Pancreas (tissue), 10 donors: ENCODE measurements at regions not wholly inside any gene's neighbourhood (a gene's known extent, or its start where the extent isn't known, plus 50 kb on each side); places are given as distances from the start of the nearest gene placed in this dataset.

ENCODE experiments used
- ATAC-seq, 4 donors: fragments of 200-7000 bp; cut with Tn5 transposase; one replicate each; pipeline versions ENCODE4 v1.8.0 to v1.9.1; 2020; ENCODE audit warnings: mild to moderate bottlenecking in 4 of 4, moderate library complexity in 4 of 4
- DNase-seq, 6 donors: peaks; one replicate each; pipeline ENCODE4 v3.0.0-alpha.2; 2020
- FAIRE-seq: peaks from 2 replicates; lab custom pipeline; 2012; peaks lifted over from hg19 to GRCh38; lab: Jason Lieb, UNC
- H3K27ac ChIP-seq, 4 donors: fragments of 200-600 bp; sonication (generic); 1 replicate in 3 of 4; 2 replicates in 1 of 4; pipeline versions ENCODE4 v1.5.0 to v1.8.0; 2020
- H3K27me3 ChIP-seq, 4 donors: fragments of 200-600 bp; one replicate each; pipeline ENCODE4 v1.8.0; 2021
- H3K36me3 ChIP-seq, 3 donors: fragments of 200-600 bp; sonication (generic) in 1 of 3; one replicate each; pipeline versions ENCODE4 v1.5.0 to v1.8.0; 2020 to 2021
- H3K4me1 ChIP-seq, 3 donors: fragments of 200-600 bp; one replicate each; pipeline ENCODE4 v1.8.0; 2021
- H3K4me3 ChIP-seq, 4 donors: fragments of 200-600 bp; sonication (generic) in 2 of 4; one replicate each; pipeline versions ENCODE4 v1.5.0 to v1.8.0; 2020 to 2021
- H3K9me3 ChIP-seq, 4 donors: fragments of 200-600 bp; one replicate each; pipeline ENCODE4 v1.8.0; 2021
- WGBS, 2 donors: extraction: QIAGEN DNeasy Blood & Tissue Kit; methylation state at CpG; one replicate each; pipeline ENCODE4 v1.1.7; 2013; 5-methylcytosine and 5-hydroxymethylcytosine counted together
- intact Hi-C, 3 donors: fragments of 100-400 bp; cut with DNase I; formaldehyde crosslinking; loops; one replicate each; pipeline versions ENCODE4 v1.11.1 to v1.14.2; 2022
- TF ChIP-seq, protein P1 (sequence below), 4 donors: fragments of 200-600 bp; sonication (generic) in 3 of 4; IDR thresholded peaks; one replicate each; pipeline versions ENCODE4 v1.5.0 to v1.8.0; 2021; ENCODE audit warnings: antibody characterized with exemption in 4 of 4
- donor health status: healthy with polysubstance abuse.
- donor health status: DM: no; HTN: no; CAD: no; lungs with moderate emphysema.
- donor health status: DM: no; HTN: no; CAD: no.
- donor health status: control.
- donor health status: control.
- donor health status: Bipolar disorder and iron deficiency.
- donor health status: DM: yes; HTN: yes; CAD: no.
- donor health status: DM: no; HTN: no; CAD: no.
- donor health status: DM: no; HTN: no; CAD: no.
- donor health status: DM: yes; HTN: yes; CAD: no.

- no peaks in the 10 kb centered on the region for H3K27me3 ChIP-seq
- no peaks in the 10 kb centered on the region for H3K4me1 ChIP-seq
- TF ChIP-seq, protein P1, sequence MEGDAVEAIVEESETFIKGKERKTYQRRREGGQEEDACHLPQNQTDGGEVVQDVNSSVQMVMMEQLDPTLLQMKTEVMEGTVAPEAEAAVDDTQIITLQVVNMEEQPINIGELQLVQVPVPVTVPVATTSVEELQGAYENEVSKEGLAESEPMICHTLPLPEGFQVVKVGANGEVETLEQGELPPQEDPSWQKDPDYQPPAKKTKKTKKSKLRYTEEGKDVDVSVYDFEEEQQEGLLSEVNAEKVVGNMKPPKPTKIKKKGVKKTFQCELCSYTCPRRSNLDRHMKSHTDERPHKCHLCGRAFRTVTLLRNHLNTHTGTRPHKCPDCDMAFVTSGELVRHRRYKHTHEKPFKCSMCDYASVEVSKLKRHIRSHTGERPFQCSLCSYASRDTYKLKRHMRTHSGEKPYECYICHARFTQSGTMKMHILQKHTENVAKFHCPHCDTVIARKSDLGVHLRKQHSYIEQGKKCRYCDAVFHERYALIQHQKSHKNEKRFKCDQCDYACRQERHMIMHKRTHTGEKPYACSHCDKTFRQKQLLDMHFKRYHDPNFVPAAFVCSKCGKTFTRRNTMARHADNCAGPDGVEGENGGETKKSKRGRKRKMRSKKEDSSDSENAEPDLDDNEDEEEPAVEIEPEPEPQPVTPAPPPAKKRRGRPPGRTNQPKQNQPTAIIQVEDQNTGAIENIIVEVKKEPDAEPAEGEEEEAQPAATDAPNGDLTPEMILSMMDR (IDR thresholded peaks at IDR 0.05): no peak
- 40 to 49% methylated on average over 4 of the region's 4 CpGs for WGBS, 2 donors
- H3K36me3 ChIP-seq: no peaks in the 10 kb centered on the region
- no peak for FAIRE-seq
- no peaks in the 10 kb centered on the region for H3K9me3 ChIP-seq
- ATAC-seq: peak in 1 of 4 donors; percentile 31
- no peak overlapping the region for H3K4me3 ChIP-seq
- DNase-seq: no peak
- H3K27ac ChIP-seq: no peak overlapping the region
- intact Hi-C loops: no loop called here
These were observed 170.4 kb upstream of the LDB2 start for GRCh38 chr4:17068891-17069290.

GRCh38 chr4:17068392-17068791 lies 169.9 kb upstream of the LDB2 start:
- FAIRE-seq: no peak
- TF ChIP-seq, protein P1 (IDR thresholded peaks at IDR 0.05): no peak
- DNase-seq: no peak
- Histone ChIP-seq H3K27ac (no peak overlapping the region), H3K4me1 (no peaks in the 10 kb centered on the region), H3K4me3 (no peak overlapping the region), H3K36me3 (no peaks in the 10 kb centered on the region), H3K27me3 (no peaks in the 10 kb centered on the region), H3K9me3 (no peaks in the 10 kb centered on the region)
- no peak for ATAC-seq
- WGBS, 2 donors: 42 to 50% methylated on average over 2 of the region's 2 CpGs
- intact Hi-C loops: no loop called here

GRCh38 chr4:17066972-17067371 lies 168.5 kb upstream of the LDB2 start:
- H3K27me3 ChIP-seq: no peaks in the 10 kb centered on the region
- 55 to 64% methylated on average over 4 of the region's 4 CpGs for WGBS, 2 donors
- no peaks in the 10 kb centered on the region for H3K9me3 ChIP-seq
- ATAC-seq (no peak), DNase-seq (no peak), FAIRE-seq (no peak)
- intact Hi-C loops: no loop called here
- TF ChIP-seq, protein P1 (IDR thresholded peaks at IDR 0.05): no peak
- H3K4me1 ChIP-seq: no peaks in the 10 kb centered on the region
- no peaks in the 10 kb centered on the region for H3K36me3 ChIP-seq
- no peak overlapping the region for H3K27ac ChIP-seq
- H3K4me3 ChIP-seq: no peak overlapping the region

DNA sequence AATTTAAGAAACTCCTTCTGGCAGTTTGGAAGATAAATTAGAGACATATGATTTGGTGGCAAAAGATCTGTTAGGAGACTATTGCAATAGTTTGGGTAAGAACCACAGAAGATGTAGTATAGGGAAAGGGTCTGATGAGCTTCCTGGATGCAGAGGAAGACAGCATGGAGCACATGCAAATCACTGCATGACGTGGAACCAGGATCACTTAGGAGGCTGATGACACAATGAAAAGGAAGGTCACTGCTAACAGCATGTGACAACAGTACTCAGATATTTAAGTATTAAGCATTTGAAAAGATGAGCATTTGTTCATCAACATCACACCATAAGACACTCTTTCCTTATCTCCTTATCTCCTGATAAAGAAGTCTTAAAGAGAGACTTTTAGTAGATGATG lies 167.8 kb upstream of the LDB2 start:
- 37 to 50% methylated on average over 1 of the region's 1 CpG for WGBS, 2 donors
- Histone ChIP-seq H3K4me3 (no peak overlapping the region), H3K4me1 (no peaks in the 10 kb centered on the region), H3K36me3 (no peaks in the 10 kb centered on the region), H3K27ac (no peak overlapping the region), H3K9me3 (no peaks in the 10 kb centered on the region), H3K27me3 (no peaks in the 10 kb centered on the region)
- DNase-seq: no peak
- no peak for ATAC-seq
- intact Hi-C loops: no loop called here
- TF ChIP-seq, protein P1 (IDR thresholded peaks at IDR 0.05): no peak
- FAIRE-seq: no peak

DNA sequence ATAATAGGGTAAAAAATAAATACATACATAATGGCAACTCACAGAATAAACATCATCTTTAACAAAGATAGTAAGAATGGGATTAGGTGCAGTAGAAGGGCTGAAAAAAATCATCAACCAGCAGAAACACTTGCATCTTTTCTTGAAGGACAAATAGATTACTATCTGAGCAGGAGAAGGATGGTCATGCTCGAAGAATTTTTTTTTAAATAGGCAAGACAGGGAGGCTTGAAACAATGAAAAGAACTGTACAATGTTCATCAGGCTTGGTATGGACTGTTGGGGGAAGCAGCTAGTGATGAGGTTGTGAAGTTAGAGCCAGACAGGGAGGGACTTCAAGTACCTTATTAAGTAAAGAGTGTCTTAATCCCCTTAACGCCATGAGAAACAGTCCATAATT lies 167.4 kb upstream of the LDB2 start:
- intact Hi-C loops: no loop called here
- WGBS, 2 donors: 45 to 72% methylated on average over 2 of the region's 2 CpGs
- Histone ChIP-seq H3K4me3 (no peak overlapping the region), H3K9me3 (no peaks in the 10 kb centered on the region), H3K27ac (no peak overlapping the region), H3K4me1 (no peaks in the 10 kb centered on the region), H3K36me3 (no peaks in the 10 kb centered on the region), H3K27me3 (no peaks in the 10 kb centered on the region)
- FAIRE-seq (no peak), DNase-seq (no peak), ATAC-seq (no peak)
- TF ChIP-seq, protein P1 (IDR thresholded peaks at IDR 0.05): no peak
